GM23248 (cell line): ENCODE measurements at regions not wholly inside any gene's neighbourhood (a gene's known extent, or its start where the extent isn't known, plus 50 kb on each side); places are given as distances from the start of the nearest gene placed in this dataset.
"Not testable (repeated sequence)": the region's sequence is repeated elsewhere in the genome, so short reads cannot be mapped to it uniquely, and the experiment has no call there.

ENCODE experiments used
- DNase-seq: peaks from one replicate; pipeline ENCODE4 v3.0.0-alpha.2; 2015
- H2AFZ ChIP-seq: fragments of 200-600 bp; sonication (generic); 2 replicates; pipeline ENCODE4 v1.6.1; 2016; ENCODE audit warnings: antibody characterized with exemption
- H3F3A ChIP-seq: fragments of 200-600 bp; sonication (generic); 2 replicates; pipeline ENCODE4 v1.6.1; 2016; ENCODE audit warnings: mild to moderate bottlenecking, antibody characterized with exemption, mixed run types; ENCODE audit not compliant: insufficient read depth
- H3K27ac ChIP-seq: fragments of 200-600 bp; sonication (generic); 2 replicates; pipeline ENCODE4 v1.5.1; 2016; ENCODE audit warnings: mild to moderate bottlenecking
- H3K27me3 ChIP-seq: fragments of 200-600 bp; sonication (generic); replicated peaks from 2 replicates; pipeline ENCODE4 v1.6.1; 2016; ENCODE audit warnings: mild to moderate bottlenecking; ENCODE audit not compliant: insufficient read depth
- H3K36me3 ChIP-seq: fragments of 200-600 bp; sonication (generic); 2 replicates; pipeline ENCODE4 v1.6.1; 2016; ENCODE audit warnings: low read depth, mild to moderate bottlenecking
- H3K4me1 ChIP-seq: fragments of 200-600 bp; sonication (generic); 2 replicates; pipeline ENCODE4 v1.6.1; 2016; ENCODE audit warnings: mild to moderate bottlenecking; ENCODE audit not compliant: insufficient read depth
- H3K4me2 ChIP-seq: fragments of 200-600 bp; sonication (generic); one replicate; pipeline ENCODE4 v1.6.1; 2016; ENCODE audit warnings: mild to moderate bottlenecking; ENCODE audit not compliant: unreplicated experiment
- H3K4me3 ChIP-seq: fragments of 200-600 bp; sonication (generic); 2 replicates; pipeline ENCODE4 v1.5.1; 2016; ENCODE audit warnings: mild to moderate bottlenecking
- H3K79me2 ChIP-seq: fragments of 200-600 bp; sonication (generic); 2 replicates; pipeline ENCODE4 v1.6.1; 2016; ENCODE audit warnings: mild to moderate bottlenecking; ENCODE audit not compliant: insufficient read depth
- H3K9ac ChIP-seq: fragments of 200-600 bp; sonication (generic); 2 replicates; pipeline ENCODE4 v1.6.1; 2016; ENCODE audit warnings: mild to moderate bottlenecking
- H3K9me2 ChIP-seq: fragments of 200-600 bp; sonication (generic); 2 replicates; pipeline ENCODE4 v1.6.1; 2016; ENCODE audit warnings: mixed run types, mild to moderate bottlenecking, moderate library complexity; ENCODE audit not compliant: insufficient read depth
- H3K9me3 ChIP-seq: fragments of 200-600 bp; sonication (generic); one replicate; pipeline ENCODE4 v1.6.1; 2017; ENCODE audit warnings: low read depth
- H4K20me1 ChIP-seq: fragments of 200-600 bp; sonication (generic); 2 replicates; pipeline ENCODE4 v1.6.0; 2016; ENCODE audit not compliant: insufficient read depth
- EZH2 ChIP-seq: fragments of 200-600 bp; sonication (generic); IDR thresholded peaks from 2 replicates; pipeline ENCODE4 v1.6.1; 2018; ENCODE audit warnings: antibody characterized with exemption, mild to moderate bottlenecking; ENCODE audit not compliant: insufficient read depth, poor library complexity, severe bottlenecking
- EZH2phosphoT487 ChIP-seq: fragments of 200-600 bp; sonication (generic); IDR thresholded peaks from 2 replicates; pipeline ENCODE4 v1.6.1; 2018; ENCODE audit warnings: antibody characterized with exemption, moderate library complexity, mild to moderate bottlenecking, low read depth; ENCODE audit not compliant: insufficient read depth
- WGBS, 2 experiments: methylation state at CpG; one replicate each; pipeline ENCODE4 v1.1.6; 2015 to 2017; ENCODE audit warnings: low lambda C conversion rate in 2 of 2, low coverage in 1 of 2; ENCODE audit errors: missing lambda C conversion rate in 2 of 2; 5-methylcytosine and 5-hydroxymethylcytosine counted together
- in situ Hi-C: fragments of 300-500 bp; cut with MboI; formaldehyde crosslinking; loops from 2 replicates; pipeline ENCODE4 v1.15.0; 2020

- Histone ChIP-seq H3F3A (no peaks in the 10 kb centered on the region), H3K9ac (no peak overlapping the region), H3K27me3 (no peaks in the 10 kb centered on the region; the same call in 1 of the 2 replicates), H3K4me3 (no peak overlapping the region), H2AFZ (no peak overlapping the region), H3K9me3 (no peaks in the 10 kb centered on the region), H3K4me2 (no peak overlapping the region), H3K36me3 (no peaks in the 10 kb centered on the region), H4K20me1 (no peaks in the 10 kb centered on the region), H3K27ac (no peak overlapping the region), H3K9me2 (no peaks in the 10 kb centered on the region), H3K4me1 (no peaks in the 10 kb centered on the region), H3K79me2 (no peaks in the 10 kb centered on the region)
- DNase-seq, result no peak
- WGBS, 2 experiments, result 48 to 49% methylated on average over 6 of the region's 6 CpGs
- TF ChIP-seq EZH2, result no peak
- TF ChIP-seq EZH2phosphoT487, result no peak
- in situ Hi-C loops, result no loop called here
These were observed 508.1 kb upstream of the BRINP1 start for GRCh38 chr9:119877306-119877705.

- no peak overlapping the region for H2AFZ ChIP-seq
- no peaks in the 10 kb centered on the region for H3K9me3 ChIP-seq
- no peaks in the 10 kb centered on the region for H3K79me2 ChIP-seq
- no peak overlapping the region for H3K27ac ChIP-seq
- H3K4me3 ChIP-seq, result no peak overlapping the region
- H3K9ac ChIP-seq, result no peak overlapping the region
- no peaks in the 10 kb centered on the region; the same call in 1 of the 2 replicates for H3K27me3 ChIP-seq
- no peaks in the 10 kb centered on the region for H4K20me1 ChIP-seq
- TF ChIP-seq EZH2phosphoT487, result no peak
- TF ChIP-seq EZH2, result no peak
- no peak overlapping the region for H3K4me2 ChIP-seq
- no peaks in the 10 kb centered on the region for H3K4me1 ChIP-seq
- in situ Hi-C loops, result no loop called here
- WGBS, 2 experiments, result 42 to 45% methylated on average over 3 of the region's 3 CpGs
- H3K36me3 ChIP-seq, result no peaks in the 10 kb centered on the region
- no peaks in the 10 kb centered on the region for H3F3A ChIP-seq
- H3K9me2 ChIP-seq, result no peaks in the 10 kb centered on the region
- DNase-seq, result no peak
These were observed 504.6 kb upstream of the BRINP1 start for GRCh38 chr9:119873877-119874276.

- H3K79me2 ChIP-seq, H3K4me3 ChIP-seq, H3K9me2 ChIP-seq, H3K36me3 ChIP-seq, in situ Hi-C loops, H3F3A ChIP-seq, H3K9me3 ChIP-seq, H3K4me2 ChIP-seq, H3K4me1 ChIP-seq, H3K9ac ChIP-seq, H3K27ac ChIP-seq, DNase-seq, H4K20me1 ChIP-seq, H2AFZ ChIP-seq, H3K27me3 ChIP-seq: not testable (repeated sequence)
- WGBS, 2 experiments, result 72% methylated on average over 17 to 19 of the region's 26 CpGs
These were observed 501.0 kb upstream of the BRINP1 start for GRCh38 chr9:119870251-119870650.

- Histone ChIP-seq H3K79me2 (no peaks in the 10 kb centered on the region), H2AFZ (no peak overlapping the region), H3K4me2 (no peak overlapping the region), H3K27me3 (no peaks in the 10 kb centered on the region), H3K36me3 (no peaks in the 10 kb centered on the region), H3K9ac (no peak overlapping the region), H3K4me1 (no peaks in the 10 kb centered on the region), H3K9me3 (no peaks in the 10 kb centered on the region), H3F3A (no peaks in the 10 kb centered on the region), H3K9me2 (no peaks in the 10 kb centered on the region), H3K27ac (no peak overlapping the region), H4K20me1 (no peaks in the 10 kb centered on the region), H3K4me3 (no peak overlapping the region)
- DNase-seq, result no peak
- WGBS, 2 experiments, result 23 to 27% methylated on average over 5 of the region's 5 CpGs
- no peak for TF ChIP-seq EZH2phosphoT487
- no peak for TF ChIP-seq EZH2
- in situ Hi-C loops, result no loop called here
These were observed 499.5 kb upstream of the BRINP1 start for GRCh38 chr9:119868694-119869093.

GRCh38 chr9:119861842-119862241 lies 492.6 kb upstream of the BRINP1 start:
- Histone ChIP-seq H4K20me1 (no peaks in the 10 kb centered on the region), H3K9ac (no peak overlapping the region), H3K4me1 (no peaks in the 10 kb centered on the region), H3K79me2 (no peaks in the 10 kb centered on the region), H3K4me3 (no peak overlapping the region), H3K9me3 (no peaks in the 10 kb centered on the region), H3F3A (no peaks in the 10 kb centered on the region), H3K27me3 (no peaks in the 10 kb centered on the region), H3K27ac (no peak overlapping the region), H2AFZ (no peak overlapping the region), H3K36me3 (no peaks in the 10 kb centered on the region), H3K4me2 (no peak overlapping the region), H3K9me2 (no peaks in the 10 kb centered on the region)
- no peak for DNase-seq
- TF ChIP-seq EZH2phosphoT487, result no peak
- no peak for TF ChIP-seq EZH2
- in situ Hi-C loops, result no loop called here
